Inferior parietal cortex (tissue), 1 donor: ENCODE measurements at regions not wholly inside any gene's neighbourhood (a gene's known extent, or its start where the extent isn't known, plus 50 kb on each side); places are given as distances from the start of the nearest gene placed in this dataset.

Source experiments
- DNase-seq: peaks from one replicate; pipeline ENCODE4 v3.0.0-alpha.2; 2016; ENCODE audit errors: extremely low spot score

GRCh38 chr6:25066593-25066992 is 130.8 kb upstream of the RIPOR2 start:
- DNase-seq = no peak

- no peak for DNase-seq
These were observed 133.1 kb upstream of the RIPOR2 start for GRCh38 chr6:25068866-25069265.

- DNase-seq = peak; percentile 91
These were observed 135.0 kb upstream of the RIPOR2 start for GRCh38 chr6:25070547-25071366.

- DNase-seq = no peak
These were observed 142.4 kb upstream of the RIPOR2 start for GRCh38 chr6:25078141-25078540.

- DNase-seq = no peak
These were observed 148.2 kb upstream of the RIPOR2 start for GRCh38 chr6:25083784-25084507.

- DNase-seq = no peak
These were observed 148.7 kb upstream of the RIPOR2 start for GRCh38 chr6:25084508-25084833.

- no peak for DNase-seq
These were observed 150.0 kb upstream of the RIPOR2 start for GRCh38 chr6:25085756-25086155.

GRCh38 chr6:25086500-25087091 is 150.8 kb upstream of the RIPOR2 start:
- no peak for DNase-seq

- no peak for DNase-seq
These were observed 152.8 kb upstream of the RIPOR2 start for GRCh38 chr6:25088513-25088912.

GRCh38 chr6:25089442-25089841 is 153.7 kb upstream of the RIPOR2 start:
- DNase-seq = no peak

- DNase-seq = no peak
These were observed 159.0 kb upstream of the RIPOR2 start for GRCh38 chr6:25094726-25095125.

GRCh38 chr6:25100288-25100687 is 164.5 kb upstream of the RIPOR2 start:
- no peak for DNase-seq

- no peak for DNase-seq
These were observed 167.8 kb upstream of the RIPOR2 start for GRCh38 chr6:25103603-25104002.

- DNase-seq = no peak
These were observed 169.5 kb upstream of the RIPOR2 start for GRCh38 chr6:25105070-25105925.

- DNase-seq = no peak
These were observed 171.5 kb upstream of the RIPOR2 start for GRCh38 chr6:25107218-25107617.

- DNase-seq = no peak
These were observed 167.4 kb upstream of the CARMIL1 start for GRCh38 chr6:25111782-25112181.

GRCh38 chr6:25112322-25112773 is 166.8 kb upstream of the CARMIL1 start:
- no peak for DNase-seq

GRCh38 chr6:25113436-25113835 is 165.7 kb upstream of the CARMIL1 start:
- DNase-seq = no peak

GRCh38 chr6:25118038-25118437 is 161.1 kb upstream of the CARMIL1 start:
- DNase-seq = no peak

GRCh38 chr6:25121186-25121585 is 158.0 kb upstream of the CARMIL1 start:
- DNase-seq = no peak

- DNase-seq = no peak
These were observed 157.2 kb upstream of the CARMIL1 start for GRCh38 chr6:25122001-25122400.
